ENCODE measurements at regions not wholly inside any gene's neighbourhood (a gene's known extent, or its start where the extent isn't known, plus 50 kb on each side); places are given as distances from the start of the nearest gene placed in this dataset.

DNA sequence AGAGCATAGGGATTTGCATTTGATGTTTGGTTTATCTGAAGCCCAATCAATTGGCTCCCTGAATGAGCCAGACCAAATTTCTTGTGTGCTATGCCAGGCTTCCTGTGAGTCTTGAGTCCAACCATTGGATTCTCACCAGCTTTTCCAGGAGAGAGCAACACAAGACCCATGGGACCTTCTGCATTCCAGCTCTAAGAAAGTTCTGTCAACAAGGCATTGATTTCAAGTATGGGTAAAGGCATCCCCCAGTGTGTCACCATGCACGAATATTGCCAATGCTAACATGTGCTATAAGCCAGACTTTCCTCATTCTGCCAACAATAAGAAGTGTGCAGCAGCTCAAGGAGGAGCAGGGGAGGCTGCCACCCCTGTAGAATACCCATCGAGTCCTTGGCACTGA is 266.6 kb downstream of the ETAA1 start:
- no peak for DNase-seq

DNA sequence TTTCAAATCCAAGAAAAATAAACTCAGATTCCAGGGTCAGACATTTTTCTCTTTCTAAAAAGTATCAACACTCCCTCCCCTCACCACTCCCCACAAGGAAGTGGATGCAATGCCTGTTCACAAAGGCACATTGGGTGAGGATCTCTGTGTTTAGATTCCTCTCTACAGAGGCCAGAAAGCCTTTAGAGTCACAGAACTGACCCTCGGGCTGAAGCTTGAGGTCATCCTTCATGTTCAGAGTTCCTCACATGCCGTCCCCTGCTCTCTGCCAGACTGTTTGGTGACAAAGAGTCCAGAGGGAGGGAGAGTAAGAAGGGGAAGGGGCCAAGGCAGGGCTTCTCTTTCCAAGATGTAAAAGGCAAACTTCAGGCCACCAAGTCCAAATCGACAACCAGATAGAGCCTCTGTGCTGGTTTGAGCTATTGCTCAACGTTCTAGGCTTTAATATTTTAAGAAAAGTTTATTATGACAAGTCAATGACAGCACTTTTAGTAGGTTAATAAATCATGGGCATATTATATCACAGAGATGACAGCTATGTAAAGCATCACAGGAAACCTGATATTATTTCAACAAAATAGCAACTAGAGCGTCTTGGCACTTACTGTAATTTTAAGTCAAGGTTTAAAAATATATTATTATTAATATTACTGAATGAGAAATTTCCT is 269.4 kb downstream of the ETAA1 start:
- no peak for DNase-seq

DNA sequence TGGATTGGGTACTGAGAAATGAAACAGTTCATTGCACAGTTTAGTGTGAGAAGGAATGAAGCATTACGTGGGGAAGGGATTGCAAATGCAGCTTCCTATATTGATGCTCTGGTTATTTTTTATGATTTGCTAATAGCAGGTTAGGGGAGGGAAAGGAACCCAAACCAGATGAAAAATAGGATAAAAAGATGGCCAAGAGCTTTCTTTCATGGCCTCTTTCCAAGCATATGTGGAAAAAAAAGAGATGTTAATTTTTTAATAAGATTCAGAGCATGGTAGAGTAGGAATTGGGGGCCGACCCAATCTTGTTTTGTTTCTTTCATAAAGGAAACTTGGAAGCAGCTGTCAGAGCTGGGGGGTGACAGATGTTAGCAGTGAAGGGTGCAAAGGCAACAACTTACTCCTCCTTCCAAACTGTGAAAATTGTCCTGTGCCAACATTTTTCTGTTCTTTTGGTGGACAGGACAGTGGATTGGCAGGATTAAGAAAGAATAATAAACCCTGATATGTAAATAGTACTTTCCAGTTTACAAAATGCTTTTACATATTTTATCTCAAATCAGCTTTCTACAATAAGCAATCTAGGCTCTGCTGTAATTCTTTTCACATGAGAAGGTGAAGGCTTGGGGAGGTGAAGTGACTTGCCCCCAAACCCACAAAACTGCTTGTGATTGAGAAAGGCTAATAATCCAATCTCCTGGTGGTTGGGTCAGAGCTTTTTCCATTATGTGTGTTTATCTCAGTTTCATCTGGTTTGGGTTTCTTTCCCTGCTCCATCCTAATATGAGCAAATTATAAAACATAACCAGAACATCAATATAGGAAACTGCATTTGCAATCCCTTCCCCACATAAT is 270.1 kb downstream of the ETAA1 start:
- no peak for DNase-seq

DNA sequence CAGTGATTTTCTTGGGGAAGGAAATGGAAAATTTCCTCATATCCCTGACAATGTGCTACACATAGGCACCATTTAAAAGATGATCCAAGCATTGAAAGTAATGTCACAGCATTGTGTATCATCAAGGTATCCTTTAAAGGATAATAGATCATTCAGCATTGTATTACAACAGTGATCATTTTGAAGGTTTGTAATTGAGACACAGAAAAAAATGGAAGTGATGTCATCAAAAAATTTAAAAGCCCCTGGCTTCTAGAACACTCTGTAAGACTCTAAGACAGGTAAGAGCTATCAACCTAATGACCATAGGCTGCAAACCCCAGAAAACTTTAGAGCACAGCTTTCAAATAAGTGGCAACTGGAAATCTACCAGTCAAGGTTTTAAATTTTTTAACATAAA is 271.4 kb downstream of the ETAA1 start:
- no peak for DNase-seq

DNA sequence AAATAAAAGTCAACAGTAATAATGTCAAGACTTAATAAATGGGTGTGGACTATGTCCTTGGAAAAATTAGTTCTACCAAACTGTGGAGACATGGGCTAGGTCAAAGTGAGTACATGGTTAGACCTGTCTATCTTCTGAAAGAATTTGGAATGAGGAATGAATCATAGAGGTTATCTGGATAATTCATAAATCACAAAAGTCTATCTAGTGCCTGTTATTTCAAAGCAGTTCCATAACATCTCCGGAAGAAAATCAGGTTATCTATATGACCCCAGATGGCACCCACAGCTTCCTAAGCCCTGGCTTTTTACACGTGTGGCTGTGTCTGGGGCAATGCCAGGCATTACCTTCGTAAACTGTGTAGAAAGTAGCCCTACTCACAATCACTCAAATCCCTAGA is 272.0 kb downstream of the ETAA1 start:
- DNase-seq: no peak

DNA sequence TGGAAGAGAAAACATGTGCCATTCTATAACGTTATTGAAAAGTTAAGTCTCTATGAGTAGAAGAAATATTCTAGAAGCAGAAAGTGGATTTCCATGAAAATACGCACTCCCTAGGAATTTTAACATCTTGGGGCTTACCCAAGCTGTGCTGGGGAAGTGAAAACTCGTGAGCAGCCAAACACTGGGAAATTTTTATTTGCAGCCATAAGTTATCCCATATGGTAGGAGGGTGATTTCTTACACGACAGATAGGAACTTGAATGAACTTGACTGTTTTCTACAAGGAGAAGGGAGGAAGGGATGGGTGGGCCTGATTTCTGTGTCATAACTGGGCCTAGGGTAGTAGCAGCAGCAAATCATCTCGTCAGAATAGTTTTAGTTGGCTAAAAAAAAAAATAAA is 272.6 kb downstream of the ETAA1 start:
- no peak for DNase-seq

DNA sequence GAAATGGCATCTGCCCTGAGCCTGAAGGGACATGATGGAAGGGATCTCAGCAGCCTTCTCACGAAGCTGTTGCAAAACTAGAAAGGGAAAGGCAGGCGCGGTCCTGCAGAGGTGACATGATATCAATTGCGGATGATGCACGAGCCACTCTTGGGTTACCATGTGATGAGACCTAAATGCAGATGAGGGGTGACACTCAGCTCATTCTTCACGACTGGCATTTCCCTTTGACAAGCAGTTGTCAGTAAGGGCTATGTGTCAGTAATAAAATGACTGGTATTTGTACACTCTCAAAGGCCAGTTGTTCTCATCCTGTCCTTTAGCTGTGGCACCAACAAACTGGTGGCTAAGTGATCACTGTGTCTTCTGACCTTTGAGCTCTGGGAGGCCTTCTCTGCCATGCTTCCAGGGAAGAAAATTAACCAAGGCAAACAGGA is 273.6 kb downstream of the ETAA1 start:
- DNase-seq: no peak

DNA sequence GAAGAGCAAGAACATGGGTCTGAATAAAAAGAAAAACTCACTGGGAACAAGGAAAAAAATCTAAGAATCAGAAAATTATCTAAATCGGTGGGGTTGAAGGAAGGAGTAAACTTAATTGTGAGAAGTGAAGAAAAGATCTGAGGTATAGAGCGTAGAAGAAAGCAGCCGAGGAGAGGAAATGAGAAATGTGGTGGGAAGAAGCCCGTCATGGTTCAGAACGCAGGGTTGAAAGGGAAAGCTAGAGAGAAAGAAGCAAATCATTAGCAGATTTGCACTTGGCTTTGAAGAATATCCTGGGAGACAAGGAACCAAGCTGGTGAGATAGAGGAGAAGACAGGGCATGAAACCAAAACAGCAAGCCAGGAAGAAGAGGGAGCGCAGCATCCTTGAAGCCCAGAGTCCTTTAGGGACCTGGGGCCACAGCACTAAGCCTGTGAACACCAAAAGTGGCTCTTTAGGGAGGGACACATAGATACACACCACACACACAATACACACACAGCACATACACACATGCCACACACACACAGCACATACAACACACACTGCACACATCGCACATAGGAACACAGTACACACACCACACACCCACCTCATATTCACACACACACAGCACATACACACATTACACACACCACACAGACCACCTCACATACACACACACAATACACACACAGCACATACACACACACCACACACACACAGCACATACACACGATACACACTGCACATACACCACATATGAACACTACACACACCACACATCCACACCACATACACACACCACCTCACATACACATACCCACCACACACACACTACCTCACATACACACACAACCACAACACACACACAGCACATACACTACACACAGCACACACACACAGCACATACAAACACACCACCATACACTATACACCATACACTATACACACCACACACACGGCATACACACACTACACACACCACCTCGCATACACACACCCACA is 274.6 kb downstream of the ETAA1 start:
- DNase-seq: no peak

DNA sequence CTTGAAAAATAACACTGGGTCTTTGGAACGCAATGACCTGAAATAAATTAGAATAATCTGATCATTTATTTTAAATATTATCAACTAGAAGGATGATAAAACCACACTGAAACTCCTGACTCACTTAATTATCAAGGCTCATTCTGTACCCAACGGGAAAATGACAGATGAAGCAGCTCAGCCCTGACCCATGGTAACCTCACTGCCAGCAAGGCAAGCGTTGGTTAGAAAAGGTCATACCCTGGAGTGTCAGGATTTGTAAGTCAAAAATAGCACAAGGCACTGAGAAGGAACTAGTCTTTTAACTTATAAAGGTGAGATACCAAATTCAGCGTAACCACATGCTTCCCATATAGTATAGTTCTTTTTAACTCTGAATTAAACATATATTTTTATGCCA is 277.5 kb downstream of the ETAA1 start:
- no peak for DNase-seq

DNA sequence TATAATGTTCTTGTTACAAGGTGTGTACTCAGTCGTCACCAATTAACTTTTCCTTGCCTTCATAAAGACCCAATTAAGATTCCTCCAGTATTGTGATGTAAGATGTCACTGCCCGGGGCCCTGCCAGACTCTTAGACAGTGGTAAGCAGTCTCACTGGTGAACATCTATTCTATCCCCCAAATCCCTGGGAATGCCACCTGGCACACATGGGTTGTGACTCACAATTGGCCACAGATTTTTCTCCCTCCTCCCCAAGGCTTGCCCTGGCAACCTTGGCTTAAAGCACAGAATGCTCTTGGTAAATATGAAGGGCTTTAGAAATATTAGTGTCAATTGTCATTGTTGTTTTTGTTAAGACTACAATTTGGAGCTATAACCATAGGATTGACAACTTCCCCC is 287.9 kb downstream of the ETAA1 start:
- DNase-seq: no peak

DNA sequence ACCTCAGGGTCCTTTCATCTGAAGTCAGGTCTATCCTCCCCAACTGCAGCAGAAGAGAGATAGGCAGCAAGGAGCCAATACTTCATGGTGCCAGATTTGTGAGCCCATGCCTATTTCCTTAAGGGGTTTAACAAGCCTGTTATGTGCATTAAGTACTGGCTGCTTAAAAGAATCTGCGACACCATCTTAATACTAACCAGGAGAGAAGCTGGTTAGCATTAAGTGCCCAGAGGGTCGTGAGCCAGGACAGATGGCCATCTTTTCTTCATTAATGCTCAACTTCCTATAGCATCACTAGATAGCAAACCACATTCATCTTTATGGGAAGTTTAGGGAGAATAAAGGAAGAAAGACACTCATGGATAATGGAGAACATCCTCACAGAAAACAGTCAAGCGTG is 289.1 kb downstream of the ETAA1 start:
- DNase-seq: no peak

DNA sequence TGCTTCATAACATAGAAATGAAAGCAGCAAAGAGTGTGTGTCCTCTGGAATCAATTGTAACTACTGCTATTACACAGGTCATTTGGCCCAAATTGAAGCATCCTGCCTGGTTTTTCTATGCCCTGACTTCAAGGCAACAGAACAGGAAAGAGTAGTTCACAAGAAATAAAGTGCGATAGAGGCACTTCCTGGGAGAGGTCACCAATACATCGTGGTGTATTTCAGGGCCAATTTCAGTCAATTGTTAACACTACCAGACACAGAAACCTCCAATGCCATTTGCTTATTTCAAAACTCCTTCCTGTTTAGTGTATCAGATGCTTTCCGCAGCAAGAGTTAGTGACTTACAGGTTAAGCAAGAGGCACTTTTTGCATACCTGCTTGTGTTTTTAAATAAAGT is 292.1 kb downstream of the ETAA1 start:
- DNase-seq: no peak

DNA sequence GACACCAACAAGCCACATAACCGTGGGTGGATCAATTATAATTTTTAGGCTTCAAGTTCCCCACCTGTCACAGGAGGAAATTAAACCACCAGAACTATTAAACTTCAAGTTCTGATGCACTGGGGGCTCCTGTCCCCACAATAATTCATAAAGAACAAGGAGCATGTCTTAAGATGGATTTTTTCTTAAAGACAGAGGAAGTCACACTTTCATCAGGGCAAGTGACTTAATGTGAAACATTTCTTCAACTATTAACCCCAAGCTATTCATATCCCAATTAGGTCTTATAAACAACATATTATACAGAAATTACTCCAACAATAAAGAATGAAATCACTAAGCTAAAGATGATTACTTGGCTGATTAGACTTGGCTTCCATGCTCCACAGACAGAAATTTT is 292.5 kb downstream of the ETAA1 start:
- no peak for DNase-seq

DNA sequence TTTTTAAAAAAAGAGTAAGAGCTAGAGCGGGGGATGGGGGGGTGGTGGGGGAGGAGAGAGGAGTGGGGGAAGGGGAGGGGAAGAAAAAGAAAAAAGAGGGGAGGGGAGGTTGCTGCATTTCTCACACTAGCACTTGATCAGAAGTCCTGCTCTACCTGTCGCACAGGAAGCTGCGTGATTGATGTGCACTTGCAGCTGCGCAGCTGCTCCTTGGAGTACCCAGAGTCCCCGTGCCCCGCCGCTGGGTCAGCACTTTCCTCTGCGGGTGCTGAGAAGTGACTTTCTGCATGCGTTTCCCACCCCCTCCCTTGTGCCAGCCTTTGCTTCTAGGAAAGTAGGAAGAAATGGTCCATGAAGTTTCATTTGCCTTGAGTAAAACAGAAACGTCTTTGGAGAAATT is 297.3 kb downstream of the ETAA1 start:
- DNase-seq: no peak

DNA sequence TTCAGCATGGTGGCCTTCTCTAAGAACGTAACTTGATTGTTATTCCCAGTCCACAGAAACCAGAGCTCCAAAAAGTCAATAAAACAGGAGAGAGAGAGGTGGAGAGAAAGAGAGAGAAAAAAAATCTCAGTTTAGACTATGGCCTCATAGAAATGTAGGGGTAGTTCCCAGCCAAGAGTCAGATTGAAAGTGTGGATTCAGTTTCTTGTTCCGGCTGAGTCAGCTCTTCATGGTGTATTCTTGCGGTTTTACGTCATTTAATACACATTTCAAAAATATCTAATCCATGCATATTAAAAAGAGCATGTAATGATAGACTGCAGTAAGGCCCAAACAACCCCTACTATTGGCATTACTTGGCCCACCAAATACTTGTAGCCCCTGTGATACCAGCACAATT is 303.9 kb downstream of the ETAA1 start:
- no peak for DNase-seq

DNA sequence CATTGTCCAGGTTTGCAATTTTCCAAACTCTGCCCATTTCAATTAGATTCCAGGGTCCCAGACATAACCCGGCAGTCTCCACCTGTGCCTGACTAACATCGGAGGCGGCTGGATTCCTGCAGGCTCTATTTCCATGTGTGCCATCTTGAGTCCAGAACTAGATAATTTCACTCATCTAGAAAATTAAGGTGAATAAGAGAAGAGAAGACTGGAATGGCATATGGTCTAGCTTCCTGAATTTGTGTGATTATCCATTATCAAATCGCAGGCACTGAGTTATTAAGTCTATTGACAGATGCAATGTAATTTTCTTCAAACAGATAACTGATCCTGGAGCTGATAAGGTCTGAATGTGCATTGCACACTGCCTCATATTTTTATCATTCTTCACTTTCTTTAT is 305.2 kb downstream of the ETAA1 start:
- DNase-seq: no peak

DNA sequence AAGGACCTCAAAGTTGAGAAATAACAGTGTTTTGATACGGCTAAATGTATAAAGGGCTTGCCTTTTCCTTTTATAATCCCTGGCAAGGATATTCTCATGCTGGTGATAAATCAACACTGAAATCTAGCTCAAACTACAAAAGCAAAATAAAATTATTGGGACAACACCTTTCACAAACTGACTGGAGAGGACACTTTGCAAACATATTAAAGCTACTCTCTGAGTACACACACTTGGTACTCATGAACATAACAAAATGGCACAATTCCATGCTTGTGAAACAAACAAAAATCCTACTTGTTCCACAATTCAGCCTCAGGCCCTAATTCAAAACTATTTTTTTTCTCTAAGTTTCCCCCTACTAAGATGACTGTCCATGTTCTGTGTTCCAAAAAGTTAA is 305.8 kb downstream of the ETAA1 start:
- no peak for DNase-seq

DNA sequence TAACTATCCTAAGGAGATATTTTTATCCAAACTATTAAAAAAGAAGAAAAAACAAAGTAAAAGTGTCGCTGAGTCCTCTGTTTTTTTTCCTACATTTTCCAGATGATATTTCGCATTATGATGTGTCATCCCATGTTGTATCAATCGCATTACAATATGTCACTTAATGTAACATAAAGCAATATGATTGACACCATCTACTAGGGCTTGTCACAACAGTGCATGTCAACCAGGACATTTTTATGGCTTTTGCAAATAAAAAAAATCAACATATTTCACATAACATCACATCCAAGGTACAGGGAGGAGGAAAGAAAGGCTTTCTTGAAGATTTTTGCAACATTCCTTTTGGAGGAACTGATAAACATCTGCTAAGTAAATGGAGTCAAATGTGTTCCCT is 308.9 kb downstream of the ETAA1 start:
- no peak for DNase-seq

DNA sequence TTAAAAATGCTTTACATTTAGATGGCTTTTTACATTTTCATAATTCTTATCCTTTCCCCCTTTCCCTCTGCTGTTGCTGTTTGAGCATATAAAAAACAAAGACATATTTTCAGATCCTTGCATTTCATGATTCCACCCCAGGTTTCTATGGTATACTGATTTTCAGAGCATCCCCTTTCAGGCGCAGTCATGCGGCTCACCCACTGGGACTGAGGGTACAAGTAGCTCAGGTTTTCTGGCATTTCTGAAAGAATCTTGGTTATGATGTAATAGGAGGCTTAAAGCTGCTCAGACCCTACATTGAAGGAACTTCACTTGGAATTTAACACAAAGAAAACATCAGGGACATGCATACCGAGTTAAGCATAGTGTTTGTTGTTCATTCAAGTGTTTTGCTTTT is 310.8 kb downstream of the ETAA1 start:
- DNase-seq: no peak

DNA sequence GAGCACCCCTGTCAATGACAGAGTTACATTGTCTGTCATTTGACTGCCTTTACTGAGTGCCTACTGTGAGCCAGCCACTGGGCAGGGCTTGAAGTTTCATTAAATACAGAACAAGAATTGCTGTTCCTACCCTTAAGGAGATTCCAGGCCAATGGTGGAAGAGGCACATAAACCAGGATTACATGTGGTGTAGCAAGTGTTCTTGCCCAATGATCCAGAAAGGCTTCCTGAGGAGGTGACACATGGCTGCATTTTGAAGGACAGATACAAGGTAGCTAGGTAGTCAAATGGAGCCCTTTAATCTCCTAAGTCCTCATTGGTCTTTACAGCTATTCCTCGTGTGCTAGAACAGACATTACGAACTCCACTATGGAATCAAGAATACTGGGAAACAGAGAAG is 312.7 kb downstream of the ETAA1 start:
- DNase-seq: no peak

DNA sequence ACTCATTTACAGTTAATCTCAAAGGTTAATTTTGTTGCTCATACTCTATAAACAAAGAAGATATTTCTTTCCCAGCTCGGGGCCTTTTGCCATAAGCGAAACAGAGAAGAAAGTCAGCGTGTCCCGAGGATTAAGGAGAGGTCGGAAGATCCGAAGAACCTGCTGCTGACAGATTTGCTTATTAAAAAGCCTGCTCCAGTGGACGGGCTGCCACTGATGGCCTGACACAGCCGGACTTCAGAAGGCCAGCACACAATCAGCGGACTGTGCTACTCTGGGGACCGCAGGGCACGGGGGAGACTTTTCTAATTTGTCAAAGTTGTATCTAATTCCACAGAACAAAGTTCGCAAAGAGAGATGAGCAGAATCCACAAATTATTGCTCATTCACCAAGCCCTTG is 315.4 kb downstream of the ETAA1 start:
- DNase-seq: no peak

DNA sequence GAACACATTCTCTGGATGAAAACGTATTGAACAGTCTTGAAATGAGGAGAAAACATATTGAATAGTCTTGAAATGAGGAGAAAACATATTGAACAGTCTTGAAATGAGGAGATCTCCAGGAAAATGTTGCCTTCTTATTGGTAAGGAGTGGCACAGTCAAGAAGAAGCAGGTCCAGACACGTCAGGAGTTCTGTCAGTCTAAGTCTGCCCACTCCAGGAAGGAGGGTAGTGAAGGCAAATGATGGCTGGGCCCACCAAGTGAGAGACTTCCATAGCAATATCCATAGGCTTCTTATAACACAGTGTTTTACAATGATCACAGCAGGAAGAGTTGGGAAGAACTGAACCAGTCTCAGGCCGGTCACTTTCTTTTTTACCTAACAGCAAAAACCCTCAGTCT is 316.2 kb downstream of the ETAA1 start:
- no peak for DNase-seq

DNA sequence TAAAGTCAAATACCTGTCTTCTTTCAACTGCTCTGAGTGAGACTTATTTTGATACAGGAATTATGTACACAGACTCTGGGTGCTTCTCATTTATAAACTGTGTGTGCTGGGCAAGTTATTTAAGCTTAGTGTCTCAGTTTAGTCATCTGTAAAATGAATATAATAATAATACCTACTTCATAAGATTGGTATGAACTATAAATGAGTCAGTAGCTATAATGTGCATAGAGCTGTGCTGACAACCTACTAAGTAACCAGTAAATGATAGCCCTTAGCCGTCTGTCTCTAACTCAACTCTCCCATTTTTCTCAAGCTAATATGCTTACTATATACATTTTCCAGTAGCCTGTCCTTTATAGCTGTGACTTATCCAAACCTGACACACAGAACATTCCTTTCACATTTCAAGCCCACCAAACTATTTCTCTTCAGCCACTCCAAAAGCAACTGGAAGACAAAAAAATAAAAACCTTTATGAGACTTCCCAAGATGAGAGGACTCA is 319.8 kb downstream of the ETAA1 start:
- DNase-seq: no peak
